ENCODE measurements at regions not wholly inside any gene's neighbourhood (a gene's known extent, or its start where the extent isn't known, plus 50 kb on each side); places are given as distances from the start of the nearest gene placed in this dataset.

DNA sequence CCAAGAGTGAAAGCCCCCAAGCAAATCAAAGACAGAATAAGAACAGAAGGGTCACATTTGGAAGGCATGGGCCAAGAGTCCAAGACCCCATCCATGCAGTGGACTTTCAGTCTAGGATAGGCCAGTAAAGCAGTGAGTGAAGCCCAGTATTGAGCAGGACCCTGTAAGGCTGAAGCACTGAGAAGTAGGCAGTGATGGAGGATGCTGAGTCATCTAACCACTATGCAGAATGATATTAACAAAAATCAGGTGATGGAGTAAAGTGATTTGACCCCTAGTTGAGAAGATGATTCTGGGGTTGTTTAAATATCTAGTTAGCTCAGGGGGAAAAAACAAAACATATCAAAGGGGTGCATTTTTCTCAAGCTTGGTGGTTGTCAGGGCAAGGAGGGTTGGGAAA, 308.7 kb upstream of the PLXNA2 start:
- DNase-seq = no peak

- no peak for DNase-seq
Measured at GRCh38 chr1:208556461-208556860, 312.3 kb upstream of the PLXNA2 start.

DNA sequence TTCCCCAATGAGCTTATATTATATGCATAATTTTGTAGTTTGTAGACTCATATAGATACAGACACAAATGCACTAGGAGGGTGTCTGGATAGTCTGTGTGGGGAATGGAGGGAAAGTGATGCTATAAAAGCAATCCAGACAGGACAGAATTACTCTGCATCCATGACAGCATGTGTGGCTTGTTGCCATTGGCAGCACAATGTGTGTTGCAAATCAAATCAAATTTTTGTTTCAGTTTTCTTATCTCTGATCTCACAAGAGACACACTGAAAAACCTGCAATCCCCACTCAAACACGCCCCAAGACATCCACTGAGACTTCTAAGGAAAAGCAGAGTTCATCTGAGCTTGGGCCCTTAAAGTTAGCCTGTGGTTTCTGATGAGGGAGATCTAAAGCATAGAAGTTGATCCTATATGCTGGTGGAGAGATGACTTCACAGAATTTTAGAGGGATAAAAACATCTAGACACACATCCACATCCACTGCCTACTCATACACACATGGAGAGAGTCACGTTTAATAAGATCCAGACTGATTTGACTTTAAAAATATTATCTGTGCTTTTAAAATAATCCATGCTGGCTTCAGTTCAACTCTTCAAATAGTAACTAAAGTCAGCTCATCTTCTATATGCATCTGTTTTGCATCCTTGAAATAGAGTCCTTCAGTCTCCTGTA, 313.0 kb upstream of the PLXNA2 start:
- no peak for DNase-seq

DNA sequence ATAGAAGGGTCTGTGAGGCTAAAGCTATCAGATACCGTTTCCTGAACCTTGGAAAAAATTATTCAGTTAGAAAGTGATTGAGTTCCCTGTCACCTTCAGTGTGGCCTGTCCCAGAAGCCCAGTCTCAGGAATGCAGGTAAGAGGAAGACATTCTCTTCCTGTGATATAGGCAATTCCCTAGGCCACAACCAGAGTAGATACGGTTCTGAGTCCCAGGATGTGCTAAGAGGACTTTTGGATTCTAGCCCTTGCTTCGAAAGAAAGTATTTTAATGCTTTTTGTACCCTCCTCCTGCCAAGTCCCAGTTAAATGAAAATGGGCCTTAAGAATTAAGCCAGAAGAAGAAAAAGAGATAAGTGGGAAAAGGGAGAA, 313.5 kb upstream of the PLXNA2 start:
- DNase-seq = no peak

DNA sequence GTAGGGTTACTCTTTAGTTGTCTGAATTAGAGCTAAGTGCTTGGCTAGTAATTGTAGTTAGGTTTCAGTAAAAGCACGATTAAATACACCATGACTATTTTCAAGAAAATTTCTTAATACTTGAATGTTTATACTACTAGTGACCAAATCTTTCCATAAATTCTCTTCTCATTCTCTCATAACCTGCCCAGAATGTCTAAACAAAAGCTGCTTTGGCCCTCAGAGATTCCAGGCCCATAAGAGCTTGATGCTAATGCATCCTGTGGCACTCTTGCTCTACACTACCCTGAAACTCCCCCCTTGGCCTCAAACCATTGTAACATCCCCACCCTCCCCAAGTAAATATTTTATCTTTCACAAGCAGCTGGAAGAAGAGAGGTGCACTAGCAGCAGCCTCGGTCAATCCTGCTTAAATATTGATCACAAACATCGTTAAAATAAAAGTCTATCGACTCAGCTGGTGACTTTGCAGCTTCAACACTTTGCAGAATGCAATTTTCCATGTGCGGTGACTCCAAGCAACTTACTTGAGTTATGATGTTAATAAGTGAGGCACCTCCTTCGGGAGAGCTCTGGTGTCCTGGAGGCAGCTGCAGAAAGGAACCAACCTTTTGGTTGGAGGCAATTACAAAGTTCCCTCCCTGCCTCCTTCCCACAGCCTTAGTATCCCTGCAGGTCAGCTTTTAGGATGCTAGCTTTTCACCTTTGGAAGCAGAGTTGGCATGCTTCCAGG, 315.6 kb upstream of the PLXNA2 start:
- DNase-seq = no peak

DNA sequence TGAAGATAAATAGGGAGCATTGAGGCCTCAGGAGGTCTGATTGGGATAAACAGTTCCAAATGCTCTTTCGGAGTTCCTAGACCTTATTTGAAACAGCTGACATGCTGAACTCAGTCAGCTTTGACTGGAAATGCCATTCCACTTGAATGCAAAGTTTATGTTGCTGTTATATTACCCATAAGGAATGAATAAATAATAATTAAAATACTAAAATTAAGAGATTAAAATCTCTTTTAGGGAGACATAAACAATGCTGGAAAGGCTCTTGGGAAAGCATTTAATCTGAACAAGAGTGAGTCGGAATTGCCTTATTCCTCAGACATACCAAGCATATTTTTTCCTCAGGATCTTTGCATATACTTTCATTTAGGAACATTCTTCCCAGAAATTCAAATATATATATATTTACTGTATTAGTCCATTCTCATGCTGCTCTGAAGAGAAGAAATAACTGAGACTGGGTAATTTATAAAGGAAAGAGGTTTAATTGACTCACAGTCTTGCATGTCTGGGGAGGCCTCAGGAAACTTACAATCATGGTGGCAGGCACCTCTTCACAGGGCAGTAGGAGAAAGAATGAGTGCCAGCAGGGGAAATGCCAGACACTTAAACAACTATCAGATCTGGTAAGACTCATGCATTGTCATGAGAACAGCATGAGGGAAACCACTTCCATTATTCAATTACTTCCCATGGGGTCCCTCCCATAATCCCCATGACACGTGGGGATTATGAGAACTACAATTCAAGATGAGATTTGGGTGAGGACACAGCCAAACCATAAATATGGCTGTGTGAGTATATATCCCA, 318.2 kb upstream of the PLXNA2 start:
- DNase-seq = no peak

DNA sequence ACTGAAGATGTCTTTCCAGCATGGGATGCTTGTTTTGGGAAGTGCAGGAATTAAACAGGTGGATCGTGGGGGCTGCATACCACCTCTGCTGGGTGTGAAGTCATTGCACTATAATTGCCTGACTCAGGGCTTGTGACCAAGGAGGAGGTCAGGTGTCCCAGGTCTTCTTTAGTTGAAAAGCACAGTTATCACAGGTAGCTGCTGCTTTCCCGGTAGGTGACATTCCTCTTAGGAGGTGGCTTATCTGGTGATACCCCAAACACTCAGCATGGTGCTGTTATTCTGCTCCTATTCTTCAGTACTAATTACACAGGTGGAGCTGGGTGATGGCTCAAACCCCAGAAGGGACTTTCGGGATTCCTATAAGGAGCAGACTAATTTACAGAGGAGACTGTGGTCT, 320.3 kb upstream of the PLXNA2 start:
- no peak for DNase-seq

DNA sequence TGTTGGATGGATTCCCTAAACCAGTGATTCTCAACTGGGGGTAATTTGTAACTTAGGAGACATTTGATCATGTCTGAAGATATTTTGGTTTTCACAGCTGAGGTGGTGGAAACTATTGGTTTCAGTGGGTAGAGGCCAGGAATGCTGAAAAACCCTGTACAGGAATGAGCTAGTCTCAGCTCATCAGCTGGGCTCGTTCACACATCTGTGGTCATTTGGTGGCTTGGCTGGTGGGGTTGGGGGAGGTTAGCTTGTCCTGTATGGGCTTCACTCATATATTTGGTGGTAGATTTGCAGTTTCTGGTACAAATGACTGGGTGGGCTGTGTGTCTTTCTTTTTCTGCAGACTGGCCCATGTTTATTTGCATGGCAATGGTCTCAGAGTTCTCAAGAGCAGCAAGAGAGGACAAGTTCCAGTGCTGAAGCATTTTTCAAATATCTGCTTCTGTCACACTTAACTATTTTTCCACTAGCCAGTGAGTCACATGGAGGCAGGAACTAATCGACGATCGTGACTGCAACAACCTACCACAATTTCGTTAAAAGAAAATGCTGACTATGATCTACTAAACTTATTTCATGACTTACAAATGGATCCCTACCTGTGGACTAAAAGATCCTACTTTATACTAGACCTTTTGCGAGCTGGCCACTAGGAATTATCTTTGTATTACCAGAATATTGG, 321.7 kb upstream of the PLXNA2 start:
- no peak for DNase-seq

- no peak for DNase-seq
Measured at GRCh38 chr1:208569181-208569580, 325.0 kb upstream of the PLXNA2 start.

- DNase-seq = no peak
Measured at GRCh38 chr1:208570362-208570761, 326.2 kb upstream of the PLXNA2 start.

- DNase-seq = no peak
Measured at GRCh38 chr1:208576425-208576824, 332.2 kb upstream of the PLXNA2 start.

DNA sequence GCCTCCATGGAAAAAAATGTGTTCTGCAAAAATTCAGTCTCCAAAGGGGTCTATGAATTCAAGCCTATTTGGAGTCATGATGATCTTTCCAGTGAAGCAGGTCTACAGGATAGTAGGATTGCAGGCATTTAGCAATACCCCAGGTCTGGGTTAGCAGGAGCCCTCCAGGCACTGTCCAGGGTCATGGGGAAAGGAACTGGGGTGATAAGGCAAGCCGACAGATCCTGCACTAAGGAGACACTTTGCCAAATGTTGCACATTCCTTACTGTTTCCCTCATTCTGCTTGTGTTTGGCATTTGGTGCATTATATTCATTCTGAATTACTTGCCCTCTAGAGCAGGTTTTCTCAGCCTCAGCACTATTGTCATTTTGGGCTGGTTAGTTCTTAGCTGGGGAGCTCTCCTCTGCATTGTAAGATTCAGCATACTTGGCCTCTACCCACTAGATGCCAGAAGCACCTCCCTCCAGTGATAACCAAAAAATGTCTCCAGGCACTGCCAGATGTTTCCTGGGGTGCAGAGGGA, 333.3 kb upstream of the PLXNA2 start:
- no peak for DNase-seq

- no peak for DNase-seq
Measured at GRCh38 chr1:208581209-208581608, 337.0 kb upstream of the PLXNA2 start.

DNA sequence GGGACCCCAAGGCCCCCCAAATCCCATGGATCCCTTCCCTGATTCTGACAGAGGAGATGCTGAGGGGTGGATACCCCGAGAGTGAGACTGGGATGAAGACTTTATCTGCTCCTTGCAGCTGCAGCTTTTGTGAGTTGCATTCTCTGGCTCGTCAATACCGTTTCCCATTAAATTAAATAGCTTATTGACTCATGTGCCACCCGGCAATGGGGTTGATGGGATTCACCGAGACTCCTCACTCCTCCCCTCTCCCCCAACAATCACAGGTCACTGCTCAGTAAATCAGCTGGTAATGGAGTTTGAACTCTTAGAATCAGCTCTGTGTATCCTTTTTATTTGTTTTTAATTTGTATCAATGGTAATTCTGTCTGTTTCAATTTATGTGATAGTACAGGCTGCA, 337.5 kb upstream of the PLXNA2 start:
- no peak for DNase-seq

DNA sequence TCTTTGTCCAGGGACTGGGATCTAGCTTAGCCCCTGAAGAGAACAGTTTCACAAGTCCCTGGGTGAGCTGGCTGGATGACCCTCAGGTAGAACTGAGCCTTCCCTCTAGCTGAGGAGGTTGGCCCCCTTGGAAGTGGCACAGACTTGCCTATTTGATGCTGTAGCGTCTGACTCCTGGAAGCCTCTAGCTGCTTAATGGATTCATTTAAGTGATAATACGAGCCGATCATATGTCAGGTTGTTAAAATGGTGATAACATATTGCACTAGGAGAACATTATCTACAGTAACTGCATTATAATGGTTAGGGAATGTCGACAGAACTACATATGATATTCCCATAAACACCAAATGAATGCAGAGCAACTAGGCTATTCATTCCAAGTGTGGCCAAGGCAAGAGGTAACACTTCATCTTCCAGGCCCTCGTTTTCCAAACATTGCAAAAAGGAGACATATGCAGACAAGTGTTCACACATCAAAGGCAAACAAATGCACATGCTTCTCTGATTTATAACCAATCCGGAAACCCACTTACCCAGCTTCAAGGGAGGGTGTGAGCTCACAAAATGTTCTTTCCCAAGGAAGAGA, 340.1 kb upstream of the PLXNA2 start:
- no peak for DNase-seq

- no peak for DNase-seq
Measured at GRCh38 chr1:208587110-208587509, 342.9 kb upstream of the PLXNA2 start.

DNA sequence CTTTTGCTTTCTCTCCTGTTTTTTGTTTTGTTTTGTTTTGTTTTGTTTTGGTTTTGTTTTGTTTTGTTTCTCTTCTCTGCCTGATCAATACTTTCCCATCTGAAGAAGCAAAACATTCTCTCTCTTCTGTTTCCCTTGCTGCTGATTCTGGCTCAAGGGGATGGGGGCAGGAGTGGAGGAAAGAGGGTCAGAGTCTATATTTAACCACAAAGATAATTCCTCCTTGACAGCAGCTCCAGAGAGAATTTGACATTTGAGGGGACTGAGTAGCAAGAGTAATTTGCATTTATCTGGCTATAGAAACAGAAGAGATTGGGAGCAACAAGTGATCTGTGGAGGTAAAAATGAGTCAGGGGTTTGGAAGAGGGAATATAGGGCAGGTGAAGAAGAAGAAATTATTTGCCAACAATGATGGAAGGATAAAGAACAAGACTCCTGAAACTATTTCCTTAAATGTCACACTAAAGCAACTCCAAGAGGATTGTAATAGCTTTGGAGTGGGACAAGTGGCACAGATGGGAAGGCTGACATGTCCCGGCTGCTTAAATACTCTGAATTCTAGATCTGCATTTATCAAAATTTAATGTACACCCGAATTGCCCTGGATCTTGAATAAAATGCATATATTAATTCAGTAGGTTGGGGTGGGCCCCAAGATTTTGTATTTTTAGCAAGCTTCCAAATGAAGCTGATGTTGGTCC, 349.3 kb upstream of the PLXNA2 start:
- no peak for DNase-seq

- no peak for DNase-seq
Measured at GRCh38 chr1:208595236-208595635, 351.1 kb upstream of the PLXNA2 start.

- DNase-seq = no peak
Measured at GRCh38 chr1:208595745-208596144, 351.6 kb upstream of the PLXNA2 start.

DNA sequence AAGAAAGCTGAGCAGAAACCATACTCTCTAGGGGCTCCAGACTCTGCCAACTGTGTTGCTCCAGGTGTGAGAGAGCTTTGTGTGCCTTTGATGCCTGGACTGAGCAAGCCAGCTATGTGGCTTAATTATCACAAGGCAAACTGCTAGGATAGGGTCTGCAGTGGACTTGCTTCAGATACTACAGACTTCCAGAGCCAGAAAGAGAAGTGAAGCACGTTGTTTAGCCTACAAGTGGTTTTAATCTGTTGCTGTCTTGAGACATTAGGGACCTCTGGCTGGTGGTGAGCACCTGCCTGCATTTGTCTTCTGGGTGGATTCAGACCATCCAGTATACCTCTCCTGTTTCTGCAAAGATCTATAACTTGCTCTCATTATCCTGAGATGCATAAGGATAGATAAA, 353.4 kb upstream of the PLXNA2 start:
- no peak for DNase-seq

DNA sequence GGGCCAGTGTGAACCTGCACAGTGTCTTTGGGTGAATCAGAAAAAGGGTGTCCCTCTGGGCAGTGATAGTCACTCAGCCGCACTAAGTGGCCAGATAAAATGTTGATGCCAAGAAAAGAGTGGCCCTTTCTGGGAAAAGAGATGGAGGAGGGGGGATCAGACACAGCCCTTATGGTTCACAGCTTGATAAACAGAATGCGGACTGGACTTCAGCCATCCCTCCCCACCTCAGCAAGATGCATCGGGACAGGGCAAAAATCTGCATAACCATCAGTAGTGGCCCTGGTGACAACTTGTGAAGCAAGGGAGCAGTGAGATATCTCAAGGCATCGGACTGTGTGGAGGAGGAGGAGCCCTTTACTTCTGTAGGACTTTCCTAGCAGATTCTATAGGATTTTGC, 353.8 kb upstream of the PLXNA2 start:
- DNase-seq = no peak

DNA sequence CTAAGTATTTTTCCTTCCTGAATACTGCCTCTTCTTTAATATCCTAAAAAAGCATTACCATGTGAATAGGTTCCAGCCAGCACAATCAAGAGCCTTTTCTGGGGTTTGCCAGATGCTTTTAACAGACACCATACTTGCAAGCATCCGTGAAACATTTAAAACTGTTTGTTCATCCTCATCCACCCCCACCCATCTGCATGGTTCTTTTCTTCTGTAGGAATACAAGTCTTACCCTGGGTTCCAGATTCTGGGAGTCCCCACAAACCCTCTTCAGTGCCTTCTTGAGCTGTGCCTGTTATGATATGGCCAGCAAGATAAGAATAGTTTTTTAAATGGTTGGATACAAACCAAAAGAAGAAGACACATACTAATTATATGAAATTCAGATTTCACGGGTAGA, 354.9 kb upstream of the PLXNA2 start:
- DNase-seq = no peak

All from RPMI8226 (cell line).